ENCODE measurements at regions not wholly inside any gene's neighbourhood (a gene's known extent, or its start where the extent isn't known, plus 50 kb on each side); places are given as distances from the start of the nearest gene placed in this dataset.

DNA sequence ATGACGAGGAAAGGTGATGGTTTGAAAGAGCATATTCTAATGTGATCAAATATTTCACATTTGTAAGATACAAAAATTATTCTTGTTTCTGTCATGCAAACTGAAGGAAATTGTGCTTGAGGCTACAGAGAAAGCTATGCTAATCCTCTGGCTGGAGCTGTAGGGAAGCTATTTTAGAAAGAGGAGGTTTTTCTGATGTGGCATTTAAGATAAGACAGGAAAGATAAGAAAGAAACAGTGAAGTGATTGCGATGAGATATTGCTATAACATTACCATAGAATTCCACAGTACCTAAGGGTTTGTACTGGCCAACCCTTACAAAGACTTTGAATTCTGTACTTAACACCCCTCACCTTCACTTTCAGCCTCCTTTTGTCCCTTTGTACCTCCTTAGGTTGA is 205.2 kb upstream of the LMCD1 start:
- no peak overlapping the region for H2AFZ ChIP-seq (ENCODE audit: control insufficient read depth, low read depth, low read length)
- H3K4me1 ChIP-seq (ENCODE audit: control insufficient read depth, insufficient read depth, low read length) = no peaks in the 10 kb centered on the region
- no peaks in the 10 kb centered on the region for H4K20me1 ChIP-seq (ENCODE audit: control insufficient read depth, insufficient read depth)
- ChIA-PET POLR2A (no interaction called here), CTCF (no interaction called here), RAD21 (ENCODE audit: unreplicated experiment) (no interaction called here), SMC1A (ENCODE audit: uncharacterized antibody, unreplicated experiment) (interaction anchor here (0.5 to 0.6 kb wide), 2 partner anchors 28 to 1044 kb away, joined by 3 to 4 read pairs; no protein-coding TSS in a partner anchor)
- H3K27me3 ChIP-seq (replicated peaks in 1 of 2; ENCODE audit: control insufficient read depth in 2 of 2, insufficient read depth in 2 of 2, low read length in 1 of 2) = no peaks in the 10 kb centered on the region
- DNase-seq (ENCODE audit: low read depth, low spot score) (no peak), ATAC-seq (no peak), FAIRE-seq (no peak)
- in situ Hi-C loops (cut with MboI) (no loop called here), intact Hi-C loops (cut with micrococcal nuclease; ENCODE audit: unreplicated experiment) (no loop called here)
- no peaks in the 10 kb centered on the region for H3K36me3 ChIP-seq (ENCODE audit: control insufficient read depth in 2 of 2, insufficient read depth in 2 of 2, low read length in 1 of 2)
- no peak overlapping the region for H3K27ac ChIP-seq (ENCODE audit: control insufficient read depth, insufficient read depth)
- H3K9me3 ChIP-seq (replicated peaks; ENCODE audit: control insufficient read depth, insufficient read depth, low read length) = no peaks in the 10 kb centered on the region
- no TSS peak for BruUV-seq (replicated peaks)
- TF ChIP-seq NRF1 (conservative IDR thresholded peaks at IDR 0.05; ENCODE audit: low read depth, low read length) (no peak), MEF2B (IDR thresholded peaks at IDR 0.05; ENCODE audit: partially characterized antibody, poor library complexity, severe bottlenecking) (no peak), NKRF (conservative IDR thresholded peaks at IDR 0.05) (no peak), ZSCAN29 (IDR thresholded peaks at IDR 0.05) (no peak), BHLHE40 (IDR thresholded peaks at IDR 0.05; ENCODE audit: borderline replicate concordance in 1 of 2, low read depth in 2 of 2, low read length in 1 of 2) (no peak)
- H3K4me2 ChIP-seq (ENCODE audit: control insufficient read depth, insufficient read depth) = no peak overlapping the region
- WGBS (ENCODE audit: insufficient coverage, insufficient replicate concordance, low lambda C conversion rate, missing lambda C conversion rate) = 25% methylated on average over 2 of the region's 2 CpGs
- H3K9ac ChIP-seq (ENCODE audit: control insufficient read depth, insufficient read depth, low read length) = no peak overlapping the region
- no peaks in the 10 kb centered on the region for H3K79me2 ChIP-seq (ENCODE audit: control insufficient read depth, insufficient read depth, low read length)
- H3K4me3 ChIP-seq = no peak overlapping the region
